NCI-H146 (cell line): ENCODE measurements at regions not wholly inside any gene's neighbourhood (a gene's known extent, or its start where the extent isn't known, plus 50 kb on each side); places are given as distances from the start of the nearest gene placed in this dataset.

ENCODE experiments used
- DNase-seq: peaks from one replicate; lab custom pipeline; 2025; lab: John Stamatoyannopoulos, UW

DNA sequence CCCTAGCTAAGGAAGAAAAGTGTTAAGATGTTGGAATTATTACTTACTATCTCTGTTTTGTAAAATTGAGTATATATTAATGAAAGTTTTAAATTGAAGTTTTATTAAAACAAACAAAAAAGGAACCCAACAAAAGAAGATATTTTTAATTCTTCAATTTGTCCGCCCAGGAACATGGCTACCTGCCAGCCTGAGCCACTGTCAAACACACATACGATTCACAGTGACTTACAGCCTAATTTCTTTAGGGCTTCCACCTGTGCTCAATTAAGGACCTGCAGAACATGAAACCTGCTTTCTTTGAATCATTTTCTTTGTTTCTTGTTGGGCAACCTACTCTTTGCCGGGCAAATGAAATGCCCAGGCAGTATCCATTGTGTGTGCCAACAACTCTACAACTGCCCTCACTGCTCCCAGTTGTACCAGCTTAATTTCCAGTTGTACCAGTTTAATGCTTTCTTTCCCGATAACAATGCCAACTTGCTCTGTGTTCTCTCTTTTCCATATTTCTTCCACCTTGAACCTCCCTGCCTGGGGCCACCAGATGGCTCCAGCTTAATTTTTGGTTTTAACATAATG lies 181.7 kb downstream of the GBA3 start:
- DNase-seq = no peak

DNA sequence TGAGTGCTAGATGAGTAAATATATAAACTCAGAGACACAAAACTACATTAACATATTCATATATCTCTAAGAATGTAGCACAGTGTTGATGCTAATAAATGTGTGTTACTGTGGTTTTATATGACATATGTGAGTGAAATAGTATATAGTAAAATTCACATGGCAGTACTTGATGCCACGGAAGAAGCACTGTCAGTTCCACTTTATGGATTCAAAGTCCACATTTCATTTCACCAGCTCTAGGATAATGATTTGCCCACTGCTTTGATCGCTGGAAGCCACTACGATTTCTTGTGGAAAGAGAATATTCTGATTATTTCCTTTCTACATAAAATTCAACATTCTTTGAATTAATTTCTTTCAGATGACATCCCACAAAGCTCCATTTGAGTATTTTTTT lies 181.2 kb downstream of the GBA3 start:
- DNase-seq = no peak

DNA sequence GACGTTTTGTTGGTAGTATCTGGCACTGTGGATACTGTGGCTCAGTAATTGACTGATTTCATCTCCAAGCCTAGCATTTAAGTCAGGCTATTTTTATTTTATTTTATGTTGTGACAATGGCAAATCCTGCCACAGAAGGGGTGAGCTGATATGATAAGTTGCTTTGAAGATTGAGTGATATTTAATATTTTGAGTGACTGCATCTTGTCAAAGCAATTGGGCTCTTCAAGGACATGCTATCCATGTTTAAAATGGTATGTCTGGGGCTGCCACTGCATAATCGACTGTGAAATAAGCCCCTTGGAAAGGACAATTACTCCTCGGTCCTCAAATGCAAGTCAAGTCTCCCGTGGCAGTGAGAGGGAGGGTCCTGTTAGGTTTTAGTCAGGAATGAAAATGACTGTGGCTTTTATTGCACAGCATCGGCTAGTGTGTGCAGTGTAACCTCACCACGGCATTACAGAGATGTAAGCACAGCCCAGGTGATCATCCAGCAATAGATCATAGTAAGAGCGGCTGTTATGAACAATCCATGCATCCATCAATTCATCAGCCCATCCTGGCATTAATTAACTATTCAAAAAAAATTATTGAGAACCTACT lies 178.2 kb downstream of the GBA3 start:
- no peak for DNase-seq

DNA sequence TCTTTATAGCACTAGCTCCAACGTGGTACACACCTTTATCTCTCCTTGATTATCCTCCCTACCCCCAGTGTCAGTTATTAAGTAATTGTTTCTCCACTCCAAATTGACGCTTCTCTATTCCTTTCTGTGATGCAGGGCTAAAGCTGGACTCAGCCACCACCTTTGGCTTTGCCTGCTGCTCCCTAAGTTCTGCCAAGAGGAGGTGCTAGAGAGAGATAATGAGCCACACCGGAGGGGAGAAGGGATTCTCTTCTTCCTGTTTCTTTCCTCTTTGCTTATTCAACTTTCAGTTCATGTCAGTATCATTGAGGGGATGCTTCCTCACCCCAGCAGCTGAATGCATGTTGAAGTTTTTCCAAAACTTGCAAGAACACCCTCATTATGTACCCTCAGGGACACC lies 176.5 kb downstream of the GBA3 start:
- no peak for DNase-seq
